ENCODE measurements at regions not wholly inside any gene's neighbourhood (a gene's known extent, or its start where the extent isn't known, plus 50 kb on each side); places are given as distances from the start of the nearest gene placed in this dataset.

DNA sequence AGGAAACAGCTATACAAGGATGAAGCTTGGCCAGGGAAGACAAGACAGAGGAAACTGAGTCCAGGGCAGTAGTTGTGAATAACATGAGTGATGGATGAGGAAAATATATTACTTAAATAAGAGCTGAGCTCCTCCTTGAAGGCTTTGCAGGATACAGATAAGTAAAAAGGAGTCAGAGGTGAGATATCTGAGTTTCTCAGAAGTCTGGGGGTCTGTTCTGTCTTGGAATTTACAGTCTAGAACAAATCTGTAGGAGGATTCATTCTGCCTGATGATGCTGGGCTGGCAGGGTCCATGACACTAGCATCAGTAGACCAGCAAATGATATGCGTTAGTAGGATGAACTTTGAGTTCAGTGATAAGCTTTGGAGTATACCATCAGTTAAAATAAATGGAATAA is 266.1 kb upstream of the POGK start:
- intact Hi-C loops (cut with micrococcal nuclease) = no loop called here
- DNase-seq (ENCODE audit: low read depth, low spot score) = no peak
- Histone ChIP-seq H3K27me3 (ENCODE audit: insufficient read depth, low read length) (0 out of 2 replicates have a peak, but pooled peaks cover 6% of the 10 kb centered on the region), H3K4me1 (ENCODE audit: control insufficient read depth in 1 of 2, insufficient read depth in 2 of 2, low read length in 2 of 2) (no peaks in the 10 kb centered on the region), H3K4me3 (replicated peaks in 1 of 2; ENCODE audit: low read depth in 1 of 2, low read length in 2 of 2) (no peak overlapping the region), H3K9me2 (ENCODE audit: insufficient read depth) (no peaks in the 10 kb centered on the region), H3K9me3 (ENCODE audit: control insufficient read depth in 1 of 2, insufficient read depth in 1 of 2, low read depth in 1 of 2, low read length in 2 of 2) (no peaks in the 10 kb centered on the region), H3K27ac (ENCODE audit: low read depth, low read length) (no peak overlapping the region), H2AFZ (ENCODE audit: low read depth, low read length, poor library complexity, severe bottlenecking) (no peak overlapping the region), H3K36me3 (ENCODE audit: control insufficient read depth in 1 of 2, insufficient read depth in 2 of 2, low read length in 2 of 2) (no peaks in the 10 kb centered on the region), H3K4me2 (ENCODE audit: low read length) (no peak overlapping the region), H3K9ac (ENCODE audit: low read length) (no peak overlapping the region), H4K20me1 (ENCODE audit: insufficient read depth) (no peaks in the 10 kb centered on the region), H3K79me2 (ENCODE audit: insufficient read depth, low read length) (no peaks in the 10 kb centered on the region)
- no TSS peak for BruUV-seq (replicated peaks)
- POLR2A ChIA-PET = no interaction called here
- TF ChIP-seq POLR2AphosphoS5 (IDR thresholded peaks at IDR 0.05; ENCODE audit: low read depth, low read length) (no peak), FOSL1 (IDR thresholded peaks at IDR 0.05; ENCODE audit: low read depth) (no peak), CBX3 (IDR thresholded peaks at IDR 0.05; ENCODE audit: low read depth) (no peak), SIN3A (IDR thresholded peaks at IDR 0.05; ENCODE audit: low read depth) (no peak), SP1 (IDR thresholded peaks at IDR 0.05; ENCODE audit: low read depth) (no peak), ZNF274 (IDR thresholded peaks at IDR 0.05; ENCODE audit: low read depth, low read length) (no peak), SRF (IDR thresholded peaks at IDR 0.05; ENCODE audit: low read depth) (no peak), POLR2A (IDR thresholded peaks at IDR 0.05; ENCODE audit: borderline replicate concordance, extremely low read depth, insufficient read depth, insufficient read length) (no peak), CEBPB (IDR thresholded peaks at IDR 0.05; ENCODE audit: low read depth) (no peak), YY1 (IDR thresholded peaks at IDR 0.05; ENCODE audit: extremely low read depth, insufficient replicate concordance, low read depth, low read length) (no peak)
- TF ChIP-seq, protein P1, sequence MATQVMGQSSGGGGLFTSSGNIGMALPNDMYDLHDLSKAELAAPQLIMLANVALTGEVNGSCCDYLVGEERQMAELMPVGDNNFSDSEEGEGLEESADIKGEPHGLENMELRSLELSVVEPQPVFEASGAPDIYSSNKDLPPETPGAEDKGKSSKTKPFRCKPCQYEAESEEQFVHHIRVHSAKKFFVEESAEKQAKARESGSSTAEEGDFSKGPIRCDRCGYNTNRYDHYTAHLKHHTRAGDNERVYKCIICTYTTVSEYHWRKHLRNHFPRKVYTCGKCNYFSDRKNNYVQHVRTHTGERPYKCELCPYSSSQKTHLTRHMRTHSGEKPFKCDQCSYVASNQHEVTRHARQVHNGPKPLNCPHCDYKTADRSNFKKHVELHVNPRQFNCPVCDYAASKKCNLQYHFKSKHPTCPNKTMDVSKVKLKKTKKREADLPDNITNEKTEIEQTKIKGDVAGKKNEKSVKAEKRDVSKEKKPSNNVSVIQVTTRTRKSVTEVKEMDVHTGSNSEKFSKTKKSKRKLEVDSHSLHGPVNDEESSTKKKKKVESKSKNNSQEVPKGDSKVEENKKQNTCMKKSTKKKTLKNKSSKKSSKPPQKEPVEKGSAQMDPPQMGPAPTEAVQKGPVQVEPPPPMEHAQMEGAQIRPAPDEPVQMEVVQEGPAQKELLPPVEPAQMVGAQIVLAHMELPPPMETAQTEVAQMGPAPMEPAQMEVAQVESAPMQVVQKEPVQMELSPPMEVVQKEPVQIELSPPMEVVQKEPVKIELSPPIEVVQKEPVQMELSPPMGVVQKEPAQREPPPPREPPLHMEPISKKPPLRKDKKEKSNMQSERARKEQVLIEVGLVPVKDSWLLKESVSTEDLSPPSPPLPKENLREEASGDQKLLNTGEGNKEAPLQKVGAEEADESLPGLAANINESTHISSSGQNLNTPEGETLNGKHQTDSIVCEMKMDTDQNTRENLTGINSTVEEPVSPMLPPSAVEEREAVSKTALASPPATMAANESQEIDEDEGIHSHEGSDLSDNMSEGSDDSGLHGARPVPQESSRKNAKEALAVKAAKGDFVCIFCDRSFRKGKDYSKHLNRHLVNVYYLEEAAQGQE (IDR thresholded peaks at IDR 0.05; ENCODE audit: low read depth) = no peak
- TF ChIP-seq, protein P2, sequence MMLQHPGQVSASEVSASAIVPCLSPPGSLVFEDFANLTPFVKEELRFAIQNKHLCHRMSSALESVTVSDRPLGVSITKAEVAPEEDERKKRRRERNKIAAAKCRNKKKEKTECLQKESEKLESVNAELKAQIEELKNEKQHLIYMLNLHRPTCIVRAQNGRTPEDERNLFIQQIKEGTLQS (IDR thresholded peaks at IDR 0.05) = no peak
- RAD21 ChIA-PET (ENCODE audit: low non-redundant PET in 1 of 2, low total read pairs in 2 of 2, uncharacterized antibody in 2 of 2, unreplicated experiment in 2 of 2) = no interaction called here
- CTCF ChIA-PET = no interaction called here
- ATAC-seq = no peak
